ENCODE measurements at regions not wholly inside any gene's neighbourhood (a gene's known extent, or its start where the extent isn't known, plus 50 kb on each side); places are given as distances from the start of the nearest gene placed in this dataset.

DNA sequence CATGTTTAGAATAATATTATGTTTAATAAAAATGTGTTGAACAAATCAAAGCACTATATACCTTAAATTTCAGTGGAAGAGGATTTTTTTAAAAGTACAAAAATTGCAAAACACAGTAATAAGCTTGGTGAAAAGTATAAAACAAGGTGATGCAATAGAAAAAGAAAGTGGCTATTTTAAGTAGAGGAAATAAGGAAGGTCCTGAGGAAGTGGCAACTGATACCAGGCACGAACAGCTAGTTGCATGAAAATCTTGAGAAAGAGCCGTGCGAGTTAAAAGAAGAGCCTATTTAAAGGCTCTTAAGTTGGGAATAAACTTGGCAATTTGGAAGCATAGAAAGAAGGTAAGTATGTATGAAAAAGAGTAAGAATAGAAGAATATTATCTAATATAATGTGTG lies 1679.3 kb downstream of the LRRC4C start:
- BruUV-seq (replicated peaks), result no TSS peak
- intact Hi-C loops (cut with micrococcal nuclease), result no loop called here
- CTCF ChIA-PET, result no interaction called here

GRCh38 chr11:39777035-39777434 lies 1682.4 kb downstream of the LRRC4C start:
- intact Hi-C loops (cut with micrococcal nuclease), result no loop called here
- POLR2A ChIA-PET, result no interaction called here

More for the DNA sequence above, 1679.3 kb downstream of the LRRC4C start:
- no peak for DNase-seq (ENCODE audit: unreplicated experiment)
- Mint-ChIP-seq H3K4me3 (ENCODE audit: unreplicated experiment) (no peak overlapping the region), H3K27ac (ENCODE audit: low read depth, unreplicated experiment) (no peak overlapping the region), H3K9me3 (ENCODE audit: unreplicated experiment) (no peaks in the 10 kb centered on the region), H3K4me1 (ENCODE audit: insufficient read depth, unreplicated experiment) (no peaks in the 10 kb centered on the region), H3K27me3 (ENCODE audit: insufficient read depth, unreplicated experiment) (no peaks in the 10 kb centered on the region), H3K36me3 (ENCODE audit: insufficient read depth, unreplicated experiment) (no peaks in the 10 kb centered on the region)
- POLR2A ChIA-PET, result no interaction called here
- no peak for TF ChIP-seq CTCF (IDR thresholded peaks at IDR 0.05; ENCODE audit: unreplicated experiment)

DNA sequence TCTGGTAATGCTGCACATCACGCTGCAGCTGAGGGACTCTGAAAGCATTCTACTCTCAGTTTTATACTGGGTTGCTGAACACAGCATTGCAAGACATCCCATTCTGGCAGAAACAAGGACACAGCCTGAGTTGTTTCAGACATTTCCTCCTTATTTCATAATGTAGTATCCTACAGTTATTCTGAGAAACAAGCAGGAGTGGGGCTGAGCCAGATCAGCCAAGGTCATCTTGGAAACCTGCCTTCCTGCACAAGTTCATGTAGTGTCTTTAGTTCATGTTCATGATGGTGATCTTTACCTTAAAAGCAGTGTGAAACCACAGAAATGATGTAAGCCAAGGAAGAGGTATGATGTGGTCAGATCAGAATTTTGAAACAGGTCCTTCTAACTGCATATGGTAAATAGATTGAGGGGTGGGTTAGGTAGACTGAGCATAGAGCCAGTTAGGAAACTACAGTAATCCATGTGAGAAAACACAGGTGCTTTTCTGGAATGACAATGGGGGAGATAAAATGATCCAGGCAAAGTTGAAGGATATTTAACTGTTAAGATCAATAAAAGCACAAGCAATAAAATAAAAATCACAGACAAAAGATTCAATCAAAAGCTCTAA lies 1686.8 kb downstream of the LRRC4C start:
- Mint-ChIP-seq H3K36me3 (ENCODE audit: insufficient read depth, unreplicated experiment) (no peaks in the 10 kb centered on the region), H3K27me3 (ENCODE audit: insufficient read depth, unreplicated experiment) (no peaks in the 10 kb centered on the region), H3K4me3 (ENCODE audit: unreplicated experiment) (no peak overlapping the region), H3K9me3 (ENCODE audit: unreplicated experiment) (no peaks in the 10 kb centered on the region), H3K4me1 (ENCODE audit: insufficient read depth, unreplicated experiment) (no peaks in the 10 kb centered on the region), H3K27ac (ENCODE audit: low read depth, unreplicated experiment) (no peak overlapping the region)
- ChIA-PET POLR2A (no interaction called here), CTCF (no interaction called here)
- BruUV-seq (replicated peaks), result no TSS peak
- no peak for TF ChIP-seq CTCF (IDR thresholded peaks at IDR 0.05; ENCODE audit: unreplicated experiment)
- intact Hi-C loops (cut with micrococcal nuclease), result no loop called here
- no peak for DNase-seq (ENCODE audit: unreplicated experiment)

More at GRCh38 chr11:39777035-39777434, 1682.4 kb downstream of the LRRC4C start:
- no peaks in the 10 kb centered on the region for H3K4me1 Mint-ChIP-seq (ENCODE audit: insufficient read depth, unreplicated experiment)
- DNase-seq (ENCODE audit: unreplicated experiment), result no peak
- no peak overlapping the region for H3K27ac Mint-ChIP-seq (ENCODE audit: low read depth, unreplicated experiment)
- no peaks in the 10 kb centered on the region for H3K36me3 Mint-ChIP-seq (ENCODE audit: insufficient read depth, unreplicated experiment)
- CTCF ChIA-PET, result no interaction called here
- no peaks in the 10 kb centered on the region for H3K9me3 Mint-ChIP-seq (ENCODE audit: unreplicated experiment)
- H3K4me3 Mint-ChIP-seq (ENCODE audit: unreplicated experiment), result no peak overlapping the region
- no TSS peak for BruUV-seq (replicated peaks)
- TF ChIP-seq CTCF (IDR thresholded peaks at IDR 0.05; ENCODE audit: unreplicated experiment), result no peak
- no peaks in the 10 kb centered on the region for H3K27me3 Mint-ChIP-seq (ENCODE audit: insufficient read depth, unreplicated experiment)

DNA sequence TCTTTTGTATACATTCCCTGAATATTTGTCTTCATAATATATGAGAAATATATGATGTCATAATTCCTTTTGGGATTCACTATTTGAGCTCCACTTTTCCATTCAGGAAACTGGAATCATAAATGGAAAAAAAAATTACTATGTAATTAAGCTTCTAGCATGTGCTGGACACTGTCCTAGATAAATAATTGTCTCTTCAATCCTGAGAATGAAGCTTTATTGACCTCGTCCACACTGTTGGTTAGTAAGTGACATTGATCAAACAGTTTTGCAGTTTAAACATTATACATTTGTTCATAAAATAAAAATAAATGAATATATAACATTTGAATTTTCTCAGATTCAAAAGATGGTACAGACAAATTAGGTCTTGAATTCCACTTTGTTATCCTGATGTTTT lies 1691.2 kb downstream of the LRRC4C start:
- no peak for TF ChIP-seq CTCF (IDR thresholded peaks at IDR 0.05; ENCODE audit: unreplicated experiment)
- ChIA-PET CTCF (no interaction called here), POLR2A (no interaction called here)
- Mint-ChIP-seq H3K36me3 (ENCODE audit: insufficient read depth, unreplicated experiment) (no peaks in the 10 kb centered on the region), H3K27ac (ENCODE audit: low read depth, unreplicated experiment) (no peak overlapping the region), H3K4me1 (ENCODE audit: insufficient read depth, unreplicated experiment) (no peaks in the 10 kb centered on the region), H3K4me3 (ENCODE audit: unreplicated experiment) (no peak overlapping the region), H3K9me3 (ENCODE audit: unreplicated experiment) (no peaks in the 10 kb centered on the region), H3K27me3 (ENCODE audit: insufficient read depth, unreplicated experiment) (no peaks in the 10 kb centered on the region)
- intact Hi-C loops (cut with micrococcal nuclease), result no loop called here
- no peak for DNase-seq (ENCODE audit: unreplicated experiment)
- no TSS peak for BruUV-seq (replicated peaks)
